Neural cell (in vitro differentiated cells): ENCODE measurements at regions not wholly inside any gene's neighbourhood (a gene's known extent, or its start where the extent isn't known, plus 50 kb on each side); places are given as distances from the start of the nearest gene placed in this dataset.

Experiments used
- H2AFZ ChIP-seq: fragments of 200-600, 300-800 bp; sonication (generic), shearing (Covaris generic); 2 replicates; pipeline ENCODE4 v1.6.0; 2014; ENCODE audit warnings: low read depth, mild to moderate bottlenecking, antibody characterized with exemption, low read length, moderate library complexity
- H3F3A ChIP-seq: fragments of 200-600 bp; shearing (Covaris generic); 2 replicates; pipeline ENCODE4 v1.6.1; 2016; ENCODE audit warnings: mild to moderate bottlenecking, moderate library complexity, mixed read lengths, antibody characterized with exemption, low read length; ENCODE audit not compliant: insufficient read depth, poor library complexity, severe bottlenecking
- H3K27ac ChIP-seq: fragments of 200-600, 300-800 bp; sonication (generic), shearing (Covaris generic); 2 replicates; pipeline ENCODE4 v1.5.1; 2014; ENCODE audit warnings: mild to moderate bottlenecking, low read length, moderate library complexity
- H3K27me3 ChIP-seq: fragments of 300-800, 200-600 bp; sonication (generic), shearing (Covaris generic); 2 replicates; pipeline ENCODE4 v1.6.0; 2014; ENCODE audit warnings: mild to moderate bottlenecking, low read depth, low read length, moderate library complexity; ENCODE audit not compliant: insufficient read depth
- H3K36me3 ChIP-seq: fragments of 300-800, 200-600 bp; sonication (generic), shearing (Covaris generic); 2 replicates; pipeline ENCODE4 v1.5.1; 2014; ENCODE audit warnings: mild to moderate bottlenecking, antibody characterized with exemption, low read length, moderate library complexity; ENCODE audit not compliant: insufficient read depth
- H3K4me2 ChIP-seq: fragments of 300-800, 200-600 bp; sonication (generic), shearing (Covaris generic); 2 replicates; pipeline ENCODE4 v1.6.0; 2014; ENCODE audit warnings: mild to moderate bottlenecking, low read length
- H3K4me3 ChIP-seq: fragments of 300-800, 200-600 bp; sonication (generic), shearing (Covaris generic); 2 replicates; pipeline ENCODE4 v1.5.1; 2014; ENCODE audit warnings: mild to moderate bottlenecking, low read length, moderate library complexity
- H3K79me2 ChIP-seq: fragments of 200-600 bp; shearing (Covaris generic); replicated peaks from 2 replicates; pipeline ENCODE4 v1.6.0; 2014; ENCODE audit warnings: mild to moderate bottlenecking, low read length, moderate library complexity; ENCODE audit not compliant: insufficient read depth
- H3K9ac ChIP-seq: fragments of 300-800, 200-600 bp; sonication (generic), shearing (Covaris generic); 2 replicates; pipeline ENCODE4 v1.6.1; 2016; ENCODE audit warnings: mild to moderate bottlenecking, low read length, mixed read lengths
- H3K9me2 ChIP-seq: fragments of 200-600 bp; shearing (Covaris generic); 2 replicates; pipeline ENCODE4 v1.6.1; 2016; ENCODE audit warnings: mild to moderate bottlenecking, low read length, mixed read lengths; ENCODE audit not compliant: insufficient read depth
- H3K9me3 ChIP-seq: fragments of 200-600, 300-800 bp; sonication (generic), shearing (Covaris generic); 2 replicates; pipeline ENCODE4 v1.6.1; 2016; ENCODE audit warnings: mild to moderate bottlenecking, mixed run types, low read length, moderate library complexity, mixed read lengths
- H4K20me1 ChIP-seq: fragments of 200-600 bp; shearing (Covaris generic); 2 replicates; pipeline ENCODE4 v1.6.1; 2016; ENCODE audit warnings: mild to moderate bottlenecking, mixed run types; ENCODE audit not compliant: insufficient read depth
- EP300 ChIP-seq: fragments of 450-650 bp; conservative IDR thresholded peaks from 2 replicates; pipeline ENCODE4 v1.6.1; 2014; ENCODE audit warnings: antibody characterized with exemption, mild to moderate bottlenecking, moderate library complexity; ENCODE audit not compliant: poor library complexity, severe bottlenecking
- EZH2 ChIP-seq: fragments of 200-600, 300-800 bp; shearing (Covaris generic), sonication (generic); IDR thresholded peaks from 2 replicates; pipeline ENCODE4 v1.6.1; 2014; ENCODE audit warnings: antibody characterized with exemption, low read length, borderline replicate concordance, mild to moderate bottlenecking; ENCODE audit not compliant: insufficient read depth, poor library complexity, severe bottlenecking
- POLR2AphosphoS5 ChIP-seq: IDR thresholded peaks from 2 replicates; pipeline ENCODE4 v1.6.1; 2012
- REST ChIP-seq: IDR thresholded peaks from 2 replicates; pipeline ENCODE4 v1.6.1; 2012; ENCODE audit warnings: borderline replicate concordance
- SMC3 ChIP-seq: fragments of 450-650 bp; conservative IDR thresholded peaks from 2 replicates; pipeline ENCODE4 v1.6.1; 2014; ENCODE audit warnings: antibody characterized with exemption, mild to moderate bottlenecking, moderate library complexity; ENCODE audit not compliant: poor library complexity
- TAF1 ChIP-seq: IDR thresholded peaks from 2 replicates; pipeline ENCODE4 v1.6.1; 2012; ENCODE audit warnings: low read depth
- TF ChIP-seq, protein P1 (sequence below): fragments of 450-650 bp; IDR thresholded peaks from 2 replicates; pipeline ENCODE4 v1.5.1; 2014; ENCODE audit warnings: antibody characterized with exemption, mild to moderate bottlenecking, moderate library complexity; ENCODE audit not compliant: poor library complexity, severe bottlenecking

DNA sequence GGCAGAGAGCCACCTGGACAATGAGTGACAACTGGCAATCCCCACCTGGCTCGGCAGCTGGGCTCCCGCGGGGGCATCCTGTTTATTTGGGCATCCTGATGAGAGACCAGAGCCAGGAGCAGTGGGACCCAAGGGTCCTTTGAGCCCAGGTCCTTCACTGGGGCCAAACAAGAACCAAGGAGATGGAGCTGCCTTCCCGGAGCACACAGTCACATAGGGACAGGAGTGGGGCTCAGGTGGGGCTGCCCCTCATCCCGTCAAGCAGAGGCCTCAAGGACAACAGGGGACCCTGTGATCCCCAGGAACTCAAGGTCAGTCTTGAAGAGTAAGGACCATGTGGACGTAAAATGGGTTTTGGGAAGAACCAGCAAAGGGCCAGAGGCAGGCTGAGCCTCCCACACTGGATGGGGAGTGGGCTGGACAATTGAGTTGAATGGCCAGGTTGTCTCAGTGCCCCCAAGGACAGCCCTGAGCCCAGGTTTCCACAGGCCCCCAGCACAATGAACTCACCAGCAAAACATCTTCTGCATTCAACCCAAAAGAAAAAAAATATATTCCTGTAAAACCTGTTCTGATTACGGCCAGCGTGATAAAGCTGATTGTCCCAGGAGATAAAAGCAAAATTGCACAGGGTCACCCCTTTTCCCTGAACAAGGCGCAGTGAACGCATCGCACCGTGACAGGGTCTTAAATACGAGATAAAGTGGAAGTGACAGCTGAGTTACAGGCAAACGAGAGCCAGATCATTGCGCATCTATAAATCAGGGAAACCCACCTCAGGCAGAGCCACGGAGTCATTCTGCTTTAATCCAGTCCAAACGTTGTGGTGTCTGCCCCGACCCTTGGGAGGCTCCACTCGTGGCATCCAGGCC lies 86.2 kb downstream of the ANKRD60 start:
- TF ChIP-seq EZH2, result no peak
- no peak for TF ChIP-seq REST
- TF ChIP-seq POLR2AphosphoS5, result peak; percentile 12
- TF ChIP-seq, protein P1, sequence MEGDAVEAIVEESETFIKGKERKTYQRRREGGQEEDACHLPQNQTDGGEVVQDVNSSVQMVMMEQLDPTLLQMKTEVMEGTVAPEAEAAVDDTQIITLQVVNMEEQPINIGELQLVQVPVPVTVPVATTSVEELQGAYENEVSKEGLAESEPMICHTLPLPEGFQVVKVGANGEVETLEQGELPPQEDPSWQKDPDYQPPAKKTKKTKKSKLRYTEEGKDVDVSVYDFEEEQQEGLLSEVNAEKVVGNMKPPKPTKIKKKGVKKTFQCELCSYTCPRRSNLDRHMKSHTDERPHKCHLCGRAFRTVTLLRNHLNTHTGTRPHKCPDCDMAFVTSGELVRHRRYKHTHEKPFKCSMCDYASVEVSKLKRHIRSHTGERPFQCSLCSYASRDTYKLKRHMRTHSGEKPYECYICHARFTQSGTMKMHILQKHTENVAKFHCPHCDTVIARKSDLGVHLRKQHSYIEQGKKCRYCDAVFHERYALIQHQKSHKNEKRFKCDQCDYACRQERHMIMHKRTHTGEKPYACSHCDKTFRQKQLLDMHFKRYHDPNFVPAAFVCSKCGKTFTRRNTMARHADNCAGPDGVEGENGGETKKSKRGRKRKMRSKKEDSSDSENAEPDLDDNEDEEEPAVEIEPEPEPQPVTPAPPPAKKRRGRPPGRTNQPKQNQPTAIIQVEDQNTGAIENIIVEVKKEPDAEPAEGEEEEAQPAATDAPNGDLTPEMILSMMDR, result no peak
- no peak for TF ChIP-seq EP300

GRCh38 chr20:58141496-58141895 lies 87.0 kb downstream of the ANKRD60 start:
- Histone ChIP-seq H3F3A (no peaks in the 10 kb centered on the region), H3K9me2 (no peaks in the 10 kb centered on the region), H3K9me3 (no peaks in the 10 kb centered on the region), H3K9ac (no peak overlapping the region), H3K4me3 (no peak overlapping the region), H3K27ac (no peak overlapping the region), H3K27me3 (no peaks in the 10 kb centered on the region), H3K4me2 (no peak overlapping the region), H2AFZ (no peak overlapping the region), H3K79me2 (no peaks in the 10 kb centered on the region), H3K36me3 (no peaks in the 10 kb centered on the region), H4K20me1 (no peaks in the 10 kb centered on the region)
- TF ChIP-seq, protein P1, result no peak
- no peak for TF ChIP-seq EP300
- TF ChIP-seq TAF1, result no peak
- no peak for TF ChIP-seq SMC3

More for the DNA sequence above, 86.2 kb downstream of the ANKRD60 start:
- Histone ChIP-seq H3K4me3 (no peak overlapping the region), H3K27me3 (no peaks in the 10 kb centered on the region), H3K36me3 (no peaks in the 10 kb centered on the region), H3K9me3 (no peaks in the 10 kb centered on the region), H3F3A (no peaks in the 10 kb centered on the region), H3K79me2 (no peaks in the 10 kb centered on the region), H3K4me2 (no peak overlapping the region), H2AFZ (no peak overlapping the region), H4K20me1 (no peaks in the 10 kb centered on the region), H3K9ac (no peak overlapping the region), H3K9me2 (no peaks in the 10 kb centered on the region), H3K27ac (no peak overlapping the region)
